IPS-18c (cell line): ENCODE measurements at regions not wholly inside any gene's neighbourhood (a gene's known extent, or its start where the extent isn't known, plus 50 kb on each side); places are given as distances from the start of the nearest gene placed in this dataset.

Experiments used
- H3K4me3 ChIP-seq: 2 replicates; pipeline ENCODE4 v1.7.0; 2013; ENCODE audit warnings: low read depth, mild to moderate bottlenecking, low read length, moderate library complexity; ENCODE audit not compliant: insufficient read depth
- H3K9me3 ChIP-seq: one replicate; pipeline ENCODE4 v1.6.1; 2013; ENCODE audit warnings: mild to moderate bottlenecking, low read length, moderate library complexity; ENCODE audit not compliant: control insufficient read depth, insufficient read depth

- no peak overlapping the region for H3K4me3 ChIP-seq
Measured at GRCh38 chr2:16482460-16482859, 183.2 kb downstream of the CYRIA start.

GRCh38 chr2:16481351-16481750, 184.3 kb downstream of the CYRIA start:
- H3K9me3 ChIP-seq: no peaks in the 10 kb centered on the region
- no peak overlapping the region for H3K4me3 ChIP-seq

More at GRCh38 chr2:16482460-16482859, 183.2 kb downstream of the CYRIA start:
- no peaks in the 10 kb centered on the region for H3K9me3 ChIP-seq

GRCh38 chr2:16479721-16480120, 185.9 kb downstream of the CYRIA start:
- Histone ChIP-seq H3K4me3 (no peak overlapping the region), H3K9me3 (no peaks in the 10 kb centered on the region)

DNA sequence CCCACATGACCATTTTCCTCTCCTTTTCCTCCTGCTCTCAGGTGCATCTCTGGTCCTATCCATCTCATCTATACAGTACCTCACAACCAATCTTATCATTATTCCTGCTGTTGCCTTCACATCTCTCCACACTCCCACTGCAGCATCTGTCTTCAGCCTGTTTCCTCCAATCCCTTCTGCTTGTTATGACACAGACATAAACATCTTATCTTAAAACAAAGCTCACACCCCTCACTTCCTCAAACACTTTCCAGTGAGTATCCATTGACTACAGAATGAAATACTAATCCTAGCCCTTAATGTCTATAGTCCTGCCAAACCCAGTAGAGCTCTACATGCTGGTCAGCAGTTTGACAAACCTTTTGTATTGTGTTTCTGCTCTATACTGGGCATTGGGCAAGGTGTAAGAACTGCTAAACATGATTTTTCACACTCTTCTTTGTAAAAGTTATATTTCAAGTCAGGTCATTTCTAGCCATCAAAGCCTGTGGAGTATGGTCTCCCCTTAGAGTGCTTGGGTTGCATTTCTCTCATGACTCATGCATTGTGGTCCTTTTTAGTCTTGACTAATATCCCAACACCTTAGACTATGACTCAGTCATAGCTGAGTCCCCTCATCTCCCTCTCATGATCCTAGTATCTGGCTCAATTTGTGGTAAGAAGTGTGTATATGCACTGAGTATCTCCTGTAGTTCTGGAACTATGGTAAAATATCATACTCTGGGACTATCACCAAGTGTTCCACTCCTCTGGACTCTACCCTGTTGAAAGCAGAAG, 187.0 kb downstream of the CYRIA start:
- no peaks in the 10 kb centered on the region for H3K9me3 ChIP-seq
- H3K4me3 ChIP-seq: no peak overlapping the region

GRCh38 chr2:16477648-16478047, 188.0 kb downstream of the CYRIA start:
- Histone ChIP-seq H3K4me3 (no peak overlapping the region), H3K9me3 (no peaks in the 10 kb centered on the region)

DNA sequence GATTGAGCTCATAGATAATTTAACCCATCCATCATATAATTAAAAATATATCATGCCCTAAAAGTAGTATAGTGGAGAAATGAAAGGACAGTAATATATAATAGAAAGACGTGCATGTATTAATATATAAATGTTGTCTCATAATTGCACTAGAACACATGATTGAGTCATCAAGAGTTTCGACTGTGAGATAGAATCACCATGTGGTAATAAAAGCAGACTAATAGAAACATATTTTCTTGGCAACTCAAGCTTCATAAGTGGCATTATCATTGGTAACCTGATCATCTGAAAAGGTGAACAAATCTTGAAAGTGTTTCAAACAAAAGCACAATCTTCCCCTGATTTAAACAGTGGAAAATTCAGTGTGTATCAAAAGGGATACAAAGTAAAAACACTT, 188.8 kb downstream of the CYRIA start:
- no peak overlapping the region for H3K4me3 ChIP-seq
- no peaks in the 10 kb centered on the region for H3K9me3 ChIP-seq

- Histone ChIP-seq H3K4me3 (no peak overlapping the region), H3K9me3 (no peaks in the 10 kb centered on the region)
Measured at GRCh38 chr2:16475986-16476567, 189.6 kb downstream of the CYRIA start.

GRCh38 chr2:16475586-16475985, 190.0 kb downstream of the CYRIA start:
- Histone ChIP-seq H3K9me3 (no peaks in the 10 kb centered on the region), H3K4me3 (no peak overlapping the region)

GRCh38 chr2:16473575-16473974, 192.1 kb downstream of the CYRIA start:
- no peaks in the 10 kb centered on the region for H3K9me3 ChIP-seq
- H3K4me3 ChIP-seq: no peak overlapping the region

DNA sequence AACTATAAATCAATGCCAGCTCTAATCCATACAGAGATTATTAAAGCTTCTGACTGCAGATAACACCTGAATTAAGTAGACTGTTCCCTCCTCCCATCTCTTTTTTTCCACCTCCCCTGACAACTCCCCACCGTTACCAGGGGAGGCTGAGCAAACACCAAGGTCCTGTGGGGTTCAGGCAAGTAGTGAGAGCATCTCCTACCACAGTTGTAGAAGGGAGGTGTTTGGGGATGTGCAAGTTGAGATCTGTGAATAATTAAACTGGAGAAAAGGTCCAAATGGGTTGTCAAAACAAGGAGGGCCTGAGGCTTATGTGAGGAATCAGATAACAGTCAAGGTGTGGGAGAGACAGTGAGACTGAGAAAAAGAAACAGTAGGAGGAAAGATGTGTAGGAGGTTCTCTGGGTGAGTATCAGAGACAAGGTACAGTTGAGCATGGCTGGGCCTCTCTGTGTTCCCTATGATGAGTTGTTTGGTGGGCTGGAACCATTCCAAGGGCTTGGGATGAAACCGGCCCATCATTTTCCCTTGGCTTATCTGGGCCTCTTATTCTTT, 194.6 kb downstream of the CYRIA start:
- Histone ChIP-seq H3K4me3 (no peak overlapping the region), H3K9me3 (no peaks in the 10 kb centered on the region)

DNA sequence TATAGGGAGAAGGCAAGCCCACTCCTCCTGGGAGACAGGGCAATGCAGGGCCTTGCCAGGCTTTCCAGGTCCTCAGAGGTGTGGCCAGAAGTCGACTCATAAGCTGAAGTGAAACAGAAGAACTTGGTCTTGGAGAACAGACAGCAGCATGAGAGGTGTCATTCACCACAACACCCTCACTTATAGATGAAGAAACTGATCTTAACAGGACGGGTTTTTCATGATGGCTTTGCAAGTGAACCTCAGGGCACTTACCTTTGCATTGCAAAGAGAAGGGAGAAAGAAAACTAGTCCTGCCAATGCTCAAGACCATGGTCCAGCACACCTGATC, 198.8 kb downstream of the CYRIA start:
- Histone ChIP-seq H3K9me3 (no peaks in the 10 kb centered on the region), H3K4me3 (no peak overlapping the region)

GRCh38 chr2:16466133-16466820, 199.4 kb downstream of the CYRIA start:
- no peaks in the 10 kb centered on the region for H3K9me3 ChIP-seq
- H3K4me3 ChIP-seq: no peak overlapping the region

GRCh38 chr2:16464641-16465040, 201.0 kb downstream of the CYRIA start:
- Histone ChIP-seq H3K4me3 (no peak overlapping the region), H3K9me3 (no peaks in the 10 kb centered on the region)

DNA sequence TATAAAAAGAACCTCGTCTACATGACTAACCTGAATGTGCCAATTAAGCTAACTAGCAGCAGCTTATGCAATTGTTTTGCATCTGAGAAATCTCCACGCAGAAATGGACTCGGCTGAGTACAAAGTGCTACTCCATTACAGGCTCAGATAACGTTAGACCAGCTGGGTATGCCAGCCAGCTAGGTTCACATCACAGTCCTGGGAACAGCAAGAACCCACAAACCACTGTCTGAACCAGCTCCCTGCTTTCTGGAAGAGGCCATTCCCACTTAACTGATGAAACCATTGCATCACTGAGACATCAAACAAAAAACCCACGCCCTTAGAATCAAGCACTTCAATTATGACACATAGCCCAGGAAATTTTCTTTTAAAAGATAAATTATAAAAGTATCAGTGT, 202.7 kb downstream of the CYRIA start:
- H3K9me3 ChIP-seq: no peaks in the 10 kb centered on the region
- no peak overlapping the region for H3K4me3 ChIP-seq

DNA sequence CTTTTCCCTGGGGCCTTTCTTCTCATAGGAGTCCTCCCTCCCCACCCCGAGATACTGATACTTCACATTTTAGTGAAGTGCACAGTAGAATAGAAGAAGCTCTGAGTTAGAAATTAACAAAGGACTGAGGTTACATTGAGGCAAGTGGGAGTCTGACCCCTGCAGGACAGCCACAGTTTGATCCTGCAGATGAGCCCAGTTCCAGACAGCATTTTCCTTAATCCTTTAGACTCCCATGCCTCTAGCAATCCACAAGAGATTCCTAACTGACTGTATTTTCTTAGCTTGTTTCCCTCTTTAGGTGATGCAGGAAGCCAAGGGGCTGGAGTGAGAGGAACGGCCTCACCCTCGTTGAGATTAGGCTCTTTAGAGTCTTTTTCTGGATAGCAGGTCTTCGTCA, 204.0 kb downstream of the CYRIA start:
- H3K4me3 ChIP-seq: no peak overlapping the region
- H3K9me3 ChIP-seq: no peaks in the 10 kb centered on the region

GRCh38 chr2:16459606-16460005, 206.0 kb downstream of the CYRIA start:
- no peak overlapping the region for H3K4me3 ChIP-seq
- H3K9me3 ChIP-seq: no peaks in the 10 kb centered on the region

DNA sequence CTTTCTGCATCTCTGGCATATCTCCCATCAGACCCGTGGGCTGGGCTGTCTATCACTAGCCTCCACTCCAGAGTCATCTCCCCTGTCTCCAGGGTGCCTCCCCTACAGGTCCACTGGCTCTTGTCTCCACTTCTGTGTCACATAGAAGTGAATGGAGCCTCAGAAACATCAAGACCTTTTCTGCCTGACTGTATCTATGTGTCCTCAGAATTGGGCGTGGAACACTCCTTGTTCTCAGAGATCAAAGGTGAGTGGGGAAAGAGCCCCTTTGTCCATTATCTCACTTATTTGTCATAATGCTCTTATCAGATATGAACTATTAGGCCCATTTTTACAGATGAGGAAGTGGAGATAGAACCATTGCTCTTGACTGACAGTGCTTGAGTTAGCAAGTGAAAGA, 211.0 kb downstream of the CYRIA start:
- no peak overlapping the region for H3K4me3 ChIP-seq
- H3K9me3 ChIP-seq: no peaks in the 10 kb centered on the region

DNA sequence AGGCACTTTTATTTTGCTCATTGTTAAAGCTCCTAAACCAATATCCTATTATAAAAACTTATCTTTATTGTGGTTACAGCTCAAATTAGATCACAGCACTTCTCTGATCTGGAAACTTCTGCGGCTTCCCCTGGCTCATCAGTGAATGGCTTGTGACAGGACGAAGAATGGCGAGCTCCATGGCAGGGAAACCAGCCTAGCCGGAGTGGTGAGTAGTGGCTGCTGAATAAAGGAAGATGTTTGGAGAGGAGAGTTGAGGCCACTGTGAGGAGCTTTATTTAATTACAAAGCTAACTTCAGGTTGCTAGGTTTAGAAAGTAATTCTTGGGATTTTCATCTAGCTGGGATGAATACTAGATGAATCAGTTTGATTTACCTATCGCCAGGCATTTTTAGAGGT, 213.5 kb downstream of the CYRIA start:
- Histone ChIP-seq H3K4me3 (no peak overlapping the region), H3K9me3 (no peaks in the 10 kb centered on the region)
